CMK (cell line): ENCODE measurements at regions not wholly inside any gene's neighbourhood (a gene's known extent, or its start where the extent isn't known, plus 50 kb on each side); places are given as distances from the start of the nearest gene placed in this dataset.

Experiments
- DNase-seq: peaks from one replicate; pipeline ENCODE4 v3.0.0-alpha.2; 2010; ENCODE audit warnings: low read depth

GRCh38 chr5:114153833-114154232 lies 208.0 kb upstream of the KCNN2 start:
- no peak for DNase-seq

GRCh38 chr5:114166081-114166480 lies 195.8 kb upstream of the KCNN2 start:
- no peak for DNase-seq

GRCh38 chr5:114174131-114174530 lies 187.7 kb upstream of the KCNN2 start:
- no peak for DNase-seq

- no peak for DNase-seq
Measured at GRCh38 chr5:114174837-114175236, 187.0 kb upstream of the KCNN2 start.

- no peak for DNase-seq
Measured at GRCh38 chr5:114176356-114176755, 185.5 kb upstream of the KCNN2 start.

- no peak for DNase-seq
Measured at GRCh38 chr5:114179134-114179533, 182.7 kb upstream of the KCNN2 start.

GRCh38 chr5:114184006-114184405 lies 177.9 kb upstream of the KCNN2 start:
- DNase-seq, result no peak

- DNase-seq, result no peak
Measured at GRCh38 chr5:114185274-114185673, 176.6 kb upstream of the KCNN2 start.

GRCh38 chr5:114191441-114191840 lies 170.4 kb upstream of the KCNN2 start:
- DNase-seq, result no peak

- no peak for DNase-seq
Measured at GRCh38 chr5:114192108-114192507, 169.8 kb upstream of the KCNN2 start.

GRCh38 chr5:114201332-114201731 lies 160.5 kb upstream of the KCNN2 start:
- no peak for DNase-seq

- DNase-seq, result no peak
Measured at GRCh38 chr5:114204923-114205322, 156.9 kb upstream of the KCNN2 start.

GRCh38 chr5:114206640-114207039 lies 155.2 kb upstream of the KCNN2 start:
- no peak for DNase-seq

GRCh38 chr5:114207615-114208014 lies 154.3 kb upstream of the KCNN2 start:
- DNase-seq, result no peak

GRCh38 chr5:114208120-114208519 lies 153.8 kb upstream of the KCNN2 start:
- DNase-seq, result no peak

GRCh38 chr5:114208588-114208987 lies 153.3 kb upstream of the KCNN2 start:
- DNase-seq, result no peak

GRCh38 chr5:114210662-114211061 lies 151.2 kb upstream of the KCNN2 start:
- DNase-seq, result no peak

GRCh38 chr5:114221807-114222206 lies 140.1 kb upstream of the KCNN2 start:
- DNase-seq, result no peak

GRCh38 chr5:114223866-114224265 lies 138.0 kb upstream of the KCNN2 start:
- no peak for DNase-seq

- DNase-seq, result no peak
Measured at GRCh38 chr5:114237766-114238165, 124.1 kb upstream of the KCNN2 start.

GRCh38 chr5:114238771-114239313 lies 123.0 kb upstream of the KCNN2 start:
- no peak for DNase-seq

- DNase-seq, result no peak
Measured at GRCh38 chr5:114243281-114243971, 118.4 kb upstream of the KCNN2 start.

GRCh38 chr5:114243972-114244317 lies 117.9 kb upstream of the KCNN2 start:
- no peak for DNase-seq

- DNase-seq, result no peak
Measured at GRCh38 chr5:114249823-114250222, 112.0 kb upstream of the KCNN2 start.
